ENCODE measurements at regions not wholly inside any gene's neighbourhood (a gene's known extent, or its start where the extent isn't known, plus 50 kb on each side); places are given as distances from the start of the nearest gene placed in this dataset.

DNA sequence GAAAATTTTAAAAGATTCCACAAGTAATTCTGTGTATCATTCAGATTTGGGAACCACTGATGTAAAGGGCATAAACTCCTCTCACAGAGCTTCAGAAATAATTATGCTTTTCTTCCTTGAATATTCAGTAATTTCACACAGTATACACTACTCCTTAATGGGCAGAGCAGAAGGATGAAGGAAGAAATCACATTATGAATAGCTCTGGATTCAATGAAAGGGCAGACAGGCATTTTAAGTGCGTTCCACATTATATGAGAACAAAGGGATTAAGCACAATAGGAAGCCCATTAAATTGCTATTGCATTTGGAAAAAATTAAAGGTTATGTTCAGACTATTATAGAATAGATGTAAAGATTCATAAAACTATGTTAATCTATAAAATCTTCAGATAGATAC lies 142.6 kb downstream of the PDHA2 start:
- no peak for FAIRE-seq
- no peak for DNase-seq (ENCODE audit: low read depth, low spot score)
- H3K27ac ChIP-seq (ENCODE audit: control insufficient read depth, insufficient read depth, low read length), result no peak overlapping the region

DNA sequence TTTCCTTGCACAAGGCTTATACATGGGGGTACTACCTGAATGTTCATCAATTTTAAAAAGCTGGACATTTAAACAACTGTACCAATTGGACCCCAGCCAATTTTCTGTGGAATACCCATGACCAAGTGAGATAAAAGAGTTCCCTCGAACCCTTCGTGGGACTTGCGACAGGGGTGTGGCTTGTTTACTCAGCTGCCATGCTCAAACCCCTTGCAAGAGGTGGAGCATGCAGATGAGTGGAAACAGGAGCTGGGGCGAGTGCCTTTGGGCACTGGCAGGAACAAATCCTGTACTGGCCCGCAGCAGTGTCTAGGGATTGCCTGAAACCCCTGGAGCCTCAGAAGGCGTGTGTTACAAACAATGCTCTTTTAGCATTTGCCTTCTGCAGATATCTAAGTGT lies 144.2 kb downstream of the PDHA2 start:
- FAIRE-seq (no peak), DNase-seq (ENCODE audit: low read depth, low spot score) (no peak)
- dilution Hi-C loops (cut with MboI; ENCODE audit: extremely low pct_ligation_motif_present, low sequenced_read_pairs), result no loop called here
- H3K9me1 ChIP-seq (ENCODE audit: control insufficient read depth, extremely low read depth, insufficient read depth, low read length), result no peaks in the 10 kb centered on the region
- H3K9ac ChIP-seq (ENCODE audit: control insufficient read depth, extremely low read depth, insufficient read depth, low read length), result no peak overlapping the region
- peaks cover 4% of the 10 kb centered on the region for H3K9me3 ChIP-seq (ENCODE audit: control insufficient read depth, low read depth, low read length)
- H4K20me1 ChIP-seq (ENCODE audit: control insufficient read depth, extremely low read depth, insufficient read depth, low read length), result no peaks in the 10 kb centered on the region
- H3K4me2 ChIP-seq (ENCODE audit: control insufficient read depth, extremely low read depth, insufficient read depth, low read depth, low read length), result no peak overlapping the region
- H2AFZ ChIP-seq (ENCODE audit: control insufficient read depth, low read length), result no peak overlapping the region
- H3K4me3 ChIP-seq (ENCODE audit: control insufficient read depth in 2 of 3, extremely low read depth in 1 of 3, insufficient read depth in 2 of 3, low read depth in 1 of 3, low read length in 3 of 3), result no peak overlapping the region
- TF ChIP-seq EZH2 (IDR thresholded peaks at IDR 0.05; ENCODE audit: low read length), result no peak
- TF ChIP-seq, protein P1, sequence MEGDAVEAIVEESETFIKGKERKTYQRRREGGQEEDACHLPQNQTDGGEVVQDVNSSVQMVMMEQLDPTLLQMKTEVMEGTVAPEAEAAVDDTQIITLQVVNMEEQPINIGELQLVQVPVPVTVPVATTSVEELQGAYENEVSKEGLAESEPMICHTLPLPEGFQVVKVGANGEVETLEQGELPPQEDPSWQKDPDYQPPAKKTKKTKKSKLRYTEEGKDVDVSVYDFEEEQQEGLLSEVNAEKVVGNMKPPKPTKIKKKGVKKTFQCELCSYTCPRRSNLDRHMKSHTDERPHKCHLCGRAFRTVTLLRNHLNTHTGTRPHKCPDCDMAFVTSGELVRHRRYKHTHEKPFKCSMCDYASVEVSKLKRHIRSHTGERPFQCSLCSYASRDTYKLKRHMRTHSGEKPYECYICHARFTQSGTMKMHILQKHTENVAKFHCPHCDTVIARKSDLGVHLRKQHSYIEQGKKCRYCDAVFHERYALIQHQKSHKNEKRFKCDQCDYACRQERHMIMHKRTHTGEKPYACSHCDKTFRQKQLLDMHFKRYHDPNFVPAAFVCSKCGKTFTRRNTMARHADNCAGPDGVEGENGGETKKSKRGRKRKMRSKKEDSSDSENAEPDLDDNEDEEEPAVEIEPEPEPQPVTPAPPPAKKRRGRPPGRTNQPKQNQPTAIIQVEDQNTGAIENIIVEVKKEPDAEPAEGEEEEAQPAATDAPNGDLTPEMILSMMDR (optimal IDR thresholded peaks at IDR 0.05 in 1 of 3, IDR thresholded peaks at IDR 0.05 in 1 of 3, conservative IDR thresholded peaks at IDR 0.05 in 1 of 3; ENCODE audit: extremely low read depth in 1 of 3, insufficient read depth in 2 of 3, low read length in 3 of 3), result no peak
- H3K27me3 ChIP-seq (ENCODE audit: control insufficient read depth, extremely low read depth, insufficient read depth, low read length), result no peaks in the 10 kb centered on the region
- H3K36me3 ChIP-seq (ENCODE audit: control insufficient read depth in 2 of 2, extremely low read depth in 1 of 2, insufficient read depth in 2 of 2, low read length in 2 of 2), result no peaks in the 10 kb centered on the region
- H3K4me1 ChIP-seq (ENCODE audit: control insufficient read depth, extremely low read depth, insufficient read depth, low read length), result no peaks in the 10 kb centered on the region
- H3K27ac ChIP-seq (ENCODE audit: control insufficient read depth, insufficient read depth, low read length), result no peak overlapping the region
- H3K79me2 ChIP-seq (ENCODE audit: control insufficient read depth, insufficient read depth, low read length), result no peaks in the 10 kb centered on the region

More for the DNA sequence above, 142.6 kb downstream of the PDHA2 start:
- Histone ChIP-seq H3K9ac (ENCODE audit: control insufficient read depth, extremely low read depth, insufficient read depth, low read length) (no peak overlapping the region), H3K27me3 (ENCODE audit: control insufficient read depth, extremely low read depth, insufficient read depth, low read length) (no peaks in the 10 kb centered on the region), H3K4me1 (ENCODE audit: control insufficient read depth, extremely low read depth, insufficient read depth, low read length) (no peaks in the 10 kb centered on the region), H3K36me3 (ENCODE audit: control insufficient read depth in 2 of 2, extremely low read depth in 1 of 2, insufficient read depth in 2 of 2, low read length in 2 of 2) (no peaks in the 10 kb centered on the region), H3K4me3 (ENCODE audit: control insufficient read depth in 2 of 3, extremely low read depth in 1 of 3, insufficient read depth in 2 of 3, low read depth in 1 of 3, low read length in 3 of 3) (no peak overlapping the region), H4K20me1 (ENCODE audit: control insufficient read depth, extremely low read depth, insufficient read depth, low read length) (no peaks in the 10 kb centered on the region), H3K4me2 (ENCODE audit: control insufficient read depth, extremely low read depth, insufficient read depth, low read depth, low read length) (no peak overlapping the region), H3K9me3 (ENCODE audit: control insufficient read depth, low read depth, low read length) (peaks cover 4% of the 10 kb centered on the region), H3K79me2 (ENCODE audit: control insufficient read depth, insufficient read depth, low read length) (no peaks in the 10 kb centered on the region), H3K9me1 (ENCODE audit: control insufficient read depth, extremely low read depth, insufficient read depth, low read length) (no peaks in the 10 kb centered on the region), H2AFZ (ENCODE audit: control insufficient read depth, low read length) (no peak overlapping the region)
- TF ChIP-seq EZH2 (IDR thresholded peaks at IDR 0.05; ENCODE audit: low read length), result no peak
- TF ChIP-seq, protein P1 (optimal IDR thresholded peaks at IDR 0.05 in 1 of 3, IDR thresholded peaks at IDR 0.05 in 1 of 3, conservative IDR thresholded peaks at IDR 0.05 in 1 of 3; ENCODE audit: extremely low read depth in 1 of 3, insufficient read depth in 2 of 3, low read length in 3 of 3), result no peak
- dilution Hi-C loops (cut with MboI; ENCODE audit: extremely low pct_ligation_motif_present, low sequenced_read_pairs), result no loop called here

Measured in keratinocyte (primary cell).